DND-41 (cell line): ENCODE measurements at regions not wholly inside any gene's neighbourhood (a gene's known extent, or its start where the extent isn't known, plus 50 kb on each side); places are given as distances from the start of the nearest gene placed in this dataset.

Source experiments
- CTCF ChIP-seq: IDR thresholded peaks from 2 replicates; pipeline ENCODE4 v1.5.1; 2012; ENCODE audit warnings: borderline replicate concordance, low read length, moderate library complexity, mild to moderate bottlenecking; ENCODE audit not compliant: poor library complexity, severe bottlenecking; ENCODE audit errors: extremely low read depth
- EZH2 ChIP-seq: IDR thresholded peaks from 3 replicates; pipeline ENCODE4 v1.6.1; 2012; ENCODE audit warnings: borderline replicate concordance, low read depth, mild to moderate bottlenecking, moderate library complexity, low read length, inconsistent platforms; ENCODE audit not compliant: severe bottlenecking

- TF ChIP-seq CTCF: no peak
- no peak for TF ChIP-seq EZH2
These were observed 282.0 kb upstream of the PPFIA2 start for GRCh38 chr12:82040987-82041743.
